WERI-Rb-1 (cell line): ENCODE measurements at regions not wholly inside any gene's neighbourhood (a gene's known extent, or its start where the extent isn't known, plus 50 kb on each side); places are given as distances from the start of the nearest gene placed in this dataset.
"Not testable (repeated sequence)": the region's sequence is repeated elsewhere in the genome, so short reads cannot be mapped to it uniquely, and the experiment has no call there.

Experiments used
- DNase-seq: peaks from one replicate; pipeline ENCODE4 v3.0.0-alpha.2; 2020
- H3K27ac ChIP-seq: fragments of 250-450 bp; sonication (Bioruptor Pico); 2 replicates; pipeline ENCODE4 v1.5.1; 2020; ENCODE audit warnings: mild to moderate bottlenecking, moderate library complexity
- H3K27me3 ChIP-seq: fragments of 250-450 bp; sonication (Bioruptor Pico); 2 replicates; pipeline ENCODE4 v1.5.1; 2021; ENCODE audit warnings: mild to moderate bottlenecking, low read depth, moderate library complexity; ENCODE audit not compliant: insufficient read depth, severe bottlenecking
- H3K36me3 ChIP-seq: fragments of 250-450 bp; sonication (Bioruptor Pico); 2 replicates; pipeline ENCODE4 v1.5.1; 2020; ENCODE audit warnings: mild to moderate bottlenecking, moderate library complexity
- H3K4me3 ChIP-seq: 2 replicates; pipeline ENCODE4 v1.5.1; 2011; ENCODE audit warnings: low read depth, mild to moderate bottlenecking, control low read depth, low read length
- H3K9me3 ChIP-seq: fragments of 250-450 bp; sonication (Bioruptor Pico); 2 replicates; pipeline ENCODE4 v1.5.1; 2021; ENCODE audit warnings: mild to moderate bottlenecking, moderate library complexity; ENCODE audit not compliant: severe bottlenecking
- TF ChIP-seq, protein P1 (sequence below): IDR thresholded peaks from 2 replicates; pipeline ENCODE4 v1.5.1; 2011; ENCODE audit warnings: low read depth, mild to moderate bottlenecking, control low read depth, inconsistent platforms, low read length

DNA sequence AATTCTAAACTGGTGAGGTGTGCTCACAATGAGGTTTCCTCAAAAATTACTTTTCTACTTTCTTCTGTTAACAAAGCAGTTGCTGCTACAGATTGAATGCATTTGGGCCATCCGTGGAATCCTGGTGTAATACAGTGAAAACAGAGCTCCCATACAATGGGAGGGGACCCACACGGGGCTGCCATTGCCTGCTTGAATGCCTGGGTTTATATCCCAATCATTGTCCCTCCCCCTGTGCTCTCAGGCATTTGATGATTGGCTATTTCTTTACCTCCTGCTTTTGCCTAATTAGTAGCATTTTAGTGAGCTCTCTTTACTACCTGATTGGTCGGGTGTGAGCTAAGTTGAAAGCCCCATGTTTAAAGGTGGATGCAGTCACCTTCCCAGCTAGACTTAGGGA lies 52.9 kb upstream of the CSF1 start:
- DNase-seq, H3K27me3 ChIP-seq, H3K4me3 ChIP-seq, H3K9me3 ChIP-seq, H3K36me3 ChIP-seq, H3K27ac ChIP-seq: not testable (repeated sequence)

DNA sequence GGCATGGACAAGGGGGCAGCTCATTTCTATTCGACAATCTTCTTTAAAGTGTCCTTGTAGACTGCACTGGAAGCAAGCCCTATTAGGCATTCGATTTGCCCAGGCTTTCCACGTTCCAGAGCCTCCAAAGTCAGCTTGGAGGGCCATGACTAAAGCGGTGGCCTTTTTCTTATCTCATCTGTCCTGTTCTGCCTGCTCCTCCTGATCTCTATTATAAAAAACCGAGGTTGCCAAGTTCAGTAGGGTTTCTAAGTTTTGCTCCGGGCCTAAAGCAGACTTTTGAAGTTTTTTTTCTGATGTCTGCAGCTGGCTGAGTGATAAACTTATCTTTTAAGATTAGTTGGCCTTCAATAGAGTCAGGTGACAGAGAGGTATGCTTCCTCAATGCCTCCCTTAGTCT lies 54.7 kb upstream of the CSF1 start:
- H3K36me3 ChIP-seq, DNase-seq, H3K9me3 ChIP-seq, H3K4me3 ChIP-seq, H3K27me3 ChIP-seq, H3K27ac ChIP-seq: not testable (repeated sequence)

DNA sequence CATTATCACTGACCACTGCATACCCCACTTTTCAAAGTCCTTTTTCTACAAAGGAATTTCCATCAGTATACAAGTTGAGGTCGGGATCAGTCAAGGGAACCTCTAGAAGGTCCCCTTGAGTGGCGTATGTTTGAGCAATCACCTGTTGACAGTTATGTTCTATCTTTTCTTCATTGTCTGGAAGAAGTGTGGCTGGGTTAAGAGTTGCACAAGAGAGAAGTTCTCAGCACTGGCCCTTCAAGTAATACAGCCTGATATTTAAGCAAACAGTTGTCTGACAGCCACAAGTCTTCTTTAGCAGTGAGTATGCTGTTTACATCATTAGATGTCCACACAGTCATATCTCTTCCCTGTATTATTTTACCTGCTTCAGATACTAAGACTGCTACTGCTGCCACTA lies 56.7 kb upstream of the CSF1 start:
- H3K4me3 ChIP-seq, H3K9me3 ChIP-seq, H3K27me3 ChIP-seq: not testable (repeated sequence)

DNA sequence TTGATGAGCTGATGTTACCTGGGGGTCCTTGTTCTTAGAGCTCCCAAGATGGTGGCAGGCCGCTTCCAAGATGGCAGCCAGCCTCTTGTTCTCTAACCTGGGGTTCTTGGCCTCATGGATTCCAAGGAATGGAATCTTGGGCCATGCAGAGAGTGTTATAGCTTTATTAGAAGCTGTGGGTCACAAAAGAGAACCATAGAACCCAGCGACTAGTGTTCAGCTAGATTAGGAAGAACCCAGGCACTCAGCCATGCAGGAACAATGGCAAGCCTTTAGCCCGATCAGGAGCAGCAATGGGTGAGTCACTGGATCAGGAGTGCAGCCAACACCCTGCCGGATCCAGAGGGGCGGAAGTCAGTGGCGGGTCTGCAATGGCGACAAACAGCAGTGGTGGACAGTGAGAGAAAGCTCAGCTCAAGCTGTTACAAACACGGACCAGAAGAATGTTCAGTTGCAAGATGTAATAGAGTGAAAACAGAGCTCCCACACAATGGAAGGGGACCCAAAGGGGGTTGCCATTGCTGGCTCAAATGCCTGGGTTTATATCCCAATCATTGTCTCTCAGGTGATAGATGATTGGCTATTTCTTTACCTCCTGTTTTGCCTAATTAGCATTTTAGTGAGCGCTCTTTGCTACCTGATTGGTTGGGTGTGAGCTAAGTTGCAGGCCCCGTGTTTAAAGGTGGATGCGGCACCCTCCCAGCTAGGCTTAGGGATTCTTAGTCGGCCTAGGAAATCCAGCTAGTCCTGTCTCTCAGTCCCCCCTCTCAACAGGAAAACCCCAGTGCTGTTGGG lies 58.2 kb upstream of the CSF1 start:
- not testable (repeated sequence) for H3K27me3 ChIP-seq, H3K9me3 ChIP-seq, H3K4me3 ChIP-seq, DNase-seq, H3K27ac ChIP-seq, H3K36me3 ChIP-seq

More for the DNA sequence above, 56.7 kb upstream of the CSF1 start:
- H3K36me3 ChIP-seq, DNase-seq, H3K27ac ChIP-seq: not testable (repeated sequence)

DNA sequence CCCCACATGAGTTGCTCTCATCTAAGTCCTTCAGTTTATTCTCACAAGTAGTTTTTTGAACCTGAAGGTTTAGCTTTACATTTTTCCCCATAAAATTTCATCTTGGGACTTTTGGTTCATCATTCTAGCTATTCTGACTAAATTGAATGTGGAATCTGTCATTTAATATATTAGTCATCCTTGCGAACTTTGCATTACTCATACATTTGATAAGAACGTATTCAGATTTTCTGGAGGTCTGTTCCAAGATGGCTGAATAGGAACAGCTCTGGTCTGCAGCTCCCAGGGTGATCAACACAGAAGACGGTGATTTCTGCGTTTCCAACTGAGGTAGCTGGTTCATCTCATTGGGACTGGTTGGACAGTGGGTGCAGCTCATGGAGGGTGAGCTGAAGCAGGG lies 59.8 kb upstream of the CSF1 start:
- DNase-seq, result no peak
- Histone ChIP-seq H3K36me3 (no peaks in the 10 kb centered on the region), H3K4me3 (no peak overlapping the region), H3K27ac (no peak overlapping the region), H3K27me3 (no peaks in the 10 kb centered on the region), H3K9me3 (no peaks in the 10 kb centered on the region)
- TF ChIP-seq, protein P1, sequence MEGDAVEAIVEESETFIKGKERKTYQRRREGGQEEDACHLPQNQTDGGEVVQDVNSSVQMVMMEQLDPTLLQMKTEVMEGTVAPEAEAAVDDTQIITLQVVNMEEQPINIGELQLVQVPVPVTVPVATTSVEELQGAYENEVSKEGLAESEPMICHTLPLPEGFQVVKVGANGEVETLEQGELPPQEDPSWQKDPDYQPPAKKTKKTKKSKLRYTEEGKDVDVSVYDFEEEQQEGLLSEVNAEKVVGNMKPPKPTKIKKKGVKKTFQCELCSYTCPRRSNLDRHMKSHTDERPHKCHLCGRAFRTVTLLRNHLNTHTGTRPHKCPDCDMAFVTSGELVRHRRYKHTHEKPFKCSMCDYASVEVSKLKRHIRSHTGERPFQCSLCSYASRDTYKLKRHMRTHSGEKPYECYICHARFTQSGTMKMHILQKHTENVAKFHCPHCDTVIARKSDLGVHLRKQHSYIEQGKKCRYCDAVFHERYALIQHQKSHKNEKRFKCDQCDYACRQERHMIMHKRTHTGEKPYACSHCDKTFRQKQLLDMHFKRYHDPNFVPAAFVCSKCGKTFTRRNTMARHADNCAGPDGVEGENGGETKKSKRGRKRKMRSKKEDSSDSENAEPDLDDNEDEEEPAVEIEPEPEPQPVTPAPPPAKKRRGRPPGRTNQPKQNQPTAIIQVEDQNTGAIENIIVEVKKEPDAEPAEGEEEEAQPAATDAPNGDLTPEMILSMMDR, result no peak

DNA sequence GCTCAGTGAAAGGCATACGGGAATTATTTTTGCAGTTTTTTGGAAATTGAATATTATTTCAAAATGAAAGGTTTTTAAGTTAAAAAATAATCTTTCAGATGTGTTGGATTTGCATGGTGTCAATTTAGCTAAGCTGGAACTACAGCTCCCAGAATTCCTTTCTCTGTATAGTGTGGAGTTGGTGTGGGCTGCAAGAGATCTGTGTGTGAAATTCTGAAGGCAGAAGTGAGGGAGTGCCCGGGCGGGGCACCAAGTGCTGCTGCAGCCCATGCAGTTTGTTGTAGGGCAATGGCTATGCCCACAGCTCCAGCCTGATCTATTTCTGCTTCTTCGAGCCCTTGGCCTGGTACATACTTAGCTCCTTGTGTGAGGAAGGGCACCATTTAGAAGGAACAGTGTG lies 60.5 kb upstream of the CSF1 start:
- TF ChIP-seq, protein P1, result no peak
- Histone ChIP-seq H3K36me3 (no peaks in the 10 kb centered on the region), H3K27ac (no peak overlapping the region), H3K9me3 (no peaks in the 10 kb centered on the region), H3K27me3 (no peaks in the 10 kb centered on the region), H3K4me3 (no peak overlapping the region)
- DNase-seq, result no peak

DNA sequence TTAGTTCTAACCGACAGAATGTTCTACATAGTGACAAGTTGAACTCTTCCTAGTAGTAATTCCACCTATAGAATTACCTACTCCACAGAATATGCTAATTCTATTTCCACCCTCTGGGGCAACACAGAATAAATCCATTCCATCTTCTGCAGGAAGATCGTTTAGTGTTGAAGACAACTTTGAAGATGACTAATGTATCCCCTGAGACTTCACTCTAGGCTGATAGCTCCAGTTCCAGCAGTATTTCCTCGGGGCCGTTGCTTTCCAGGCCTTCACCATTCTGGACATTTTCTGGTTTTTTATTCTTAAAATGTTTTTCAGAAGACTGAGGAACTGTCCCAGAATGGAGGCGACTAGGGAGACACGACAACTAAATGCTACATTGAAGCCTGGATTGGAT lies 61.0 kb upstream of the CSF1 start:
- no peaks in the 10 kb centered on the region for H3K9me3 ChIP-seq
- TF ChIP-seq, protein P1, result no peak
- H3K27me3 ChIP-seq, result no peaks in the 10 kb centered on the region
- no peak overlapping the region for H3K27ac ChIP-seq
- no peak overlapping the region for H3K4me3 ChIP-seq
- no peak for DNase-seq
- no peaks in the 10 kb centered on the region for H3K36me3 ChIP-seq

DNA sequence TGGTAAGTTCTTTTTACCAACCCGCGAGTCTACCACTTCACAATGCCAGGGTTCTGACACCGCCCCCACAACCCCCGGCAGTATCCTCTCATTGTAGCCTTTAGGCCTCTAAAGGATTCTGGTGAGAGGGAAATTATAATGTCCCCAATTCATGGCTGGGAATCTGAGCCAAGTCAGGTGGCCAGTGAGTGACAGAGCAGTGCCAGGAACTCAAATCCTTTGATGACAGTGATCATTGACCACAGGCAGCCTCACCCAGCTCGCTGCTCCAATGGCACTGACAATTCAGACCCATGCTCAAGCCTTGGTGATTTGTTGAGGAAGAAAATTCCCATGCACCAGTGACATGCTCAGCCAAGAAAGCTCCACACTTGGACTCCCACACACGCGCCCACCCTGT lies 63.4 kb upstream of the CSF1 start:
- Histone ChIP-seq H3K9me3 (no peaks in the 10 kb centered on the region), H3K27me3 (no peaks in the 10 kb centered on the region), H3K36me3 (no peaks in the 10 kb centered on the region), H3K27ac (no peak overlapping the region), H3K4me3 (no peak overlapping the region)
- TF ChIP-seq, protein P1, result no peak
- no peak for DNase-seq
